ENCODE measurements at regions not wholly inside any gene's neighbourhood (a gene's known extent, or its start where the extent isn't known, plus 50 kb on each side); places are given as distances from the start of the nearest gene placed in this dataset.

- CTCF ChIA-PET = no interaction called here
- Histone ChIP-seq H3K4me3 (ENCODE audit: low read length) (no peak overlapping the region), H3K9me3 (ENCODE audit: control insufficient read depth in 1 of 2, insufficient read depth in 1 of 2, low read length in 2 of 2) (no peaks in the 10 kb centered on the region), H3K36me3 (ENCODE audit: insufficient read depth, low read length) (no peaks in the 10 kb centered on the region), H3K4me1 (ENCODE audit: insufficient read depth, low read length) (no peaks in the 10 kb centered on the region), H3K27ac (ENCODE audit: low read depth in 1 of 2, low read length in 2 of 2) (no peak overlapping the region), H3K27me3 (ENCODE audit: control insufficient read depth in 1 of 2, insufficient read depth in 2 of 2, low read length in 2 of 2) (no peaks in the 10 kb centered on the region)
- no peaks in the 10 kb centered on the region for H3K4me1 Mint-ChIP-seq (ENCODE audit: low read depth)
- H3K4me3 Mint-ChIP-seq = no peak overlapping the region
- ATAC-seq (ENCODE audit: poor library complexity) (no peak), DNase-seq (no peak)
- H3K36me3 Mint-ChIP-seq (ENCODE audit: low read depth) = no peaks in the 10 kb centered on the region
- no peaks in the 10 kb centered on the region for H3K27me3 Mint-ChIP-seq
- POLR2A ChIA-PET = no interaction called here
- no peaks in the 10 kb centered on the region for H3K9me3 Mint-ChIP-seq
- H3K27ac Mint-ChIP-seq = no peak overlapping the region
- intact Hi-C loops (cut with DNase I, micrococcal nuclease) = no loop called here
- no peak for TF ChIP-seq CTCF (IDR thresholded peaks at IDR 0.05)
These were observed 284.5 kb upstream of the DCBLD2 start for GRCh38 chr3:99186016-99186415.

- H3K4me3 ChIP-seq (ENCODE audit: low read length) = no peak overlapping the region
- Mint-ChIP-seq H3K27me3 (no peaks in the 10 kb centered on the region), H3K9me3 (no peaks in the 10 kb centered on the region), H3K4me3 (no peak overlapping the region), H3K27ac (no peak overlapping the region), H3K4me1 (ENCODE audit: low read depth) (no peaks in the 10 kb centered on the region), H3K36me3 (ENCODE audit: low read depth) (no peaks in the 10 kb centered on the region)
- ChIA-PET POLR2A (no interaction called here), CTCF (interaction anchor here (1.0 kb wide), 1 partner anchor 11 kb away, joined by 3 read pairs; no protein-coding TSS in a partner anchor)
- H3K27ac ChIP-seq (ENCODE audit: low read depth in 1 of 2, low read length in 2 of 2) = no peak overlapping the region
- ATAC-seq (ENCODE audit: poor library complexity) (no peak), DNase-seq (no peak)
- no peaks in the 10 kb centered on the region for H3K36me3 ChIP-seq (ENCODE audit: insufficient read depth, low read length)
- H3K4me1 ChIP-seq (ENCODE audit: insufficient read depth, low read length) = no peaks in the 10 kb centered on the region
- TF ChIP-seq CTCF (IDR thresholded peaks at IDR 0.05) = no peak
- H3K9me3 ChIP-seq (ENCODE audit: control insufficient read depth in 1 of 2, insufficient read depth in 1 of 2, low read length in 2 of 2) = peaks cover 0 to 5% of the 10 kb centered on the region in 2 experiments
- H3K27me3 ChIP-seq (ENCODE audit: control insufficient read depth in 1 of 2, insufficient read depth in 2 of 2, low read length in 2 of 2) = no peaks in the 10 kb centered on the region
- intact Hi-C loops (cut with DNase I, micrococcal nuclease) = no loop called here
These were observed 274.9 kb upstream of the DCBLD2 start for GRCh38 chr3:99176169-99176964.

GRCh38 chr3:99175276-99175812, 273.8 kb upstream of the DCBLD2 start:
- DNase-seq (no peak), ATAC-seq (ENCODE audit: poor library complexity) (no peak)
- Histone ChIP-seq H3K4me1 (ENCODE audit: insufficient read depth, low read length) (no peaks in the 10 kb centered on the region), H3K4me3 (ENCODE audit: low read length) (no peak overlapping the region), H3K27me3 (ENCODE audit: control insufficient read depth in 1 of 2, insufficient read depth in 2 of 2, low read length in 2 of 2) (no peaks in the 10 kb centered on the region), H3K9me3 (ENCODE audit: control insufficient read depth in 1 of 2, insufficient read depth in 1 of 2, low read length in 2 of 2) (peaks cover 0 to 11% of the 10 kb centered on the region in 2 experiments), H3K36me3 (ENCODE audit: insufficient read depth, low read length) (no peaks in the 10 kb centered on the region), H3K27ac (ENCODE audit: low read depth in 1 of 2, low read length in 2 of 2) (no peak overlapping the region)
- CTCF ChIA-PET = no interaction called here
- Mint-ChIP-seq H3K27ac (no peak overlapping the region), H3K36me3 (ENCODE audit: low read depth) (no peaks in the 10 kb centered on the region), H3K27me3 (no peaks in the 10 kb centered on the region), H3K4me3 (no peak overlapping the region), H3K9me3 (no peaks in the 10 kb centered on the region), H3K4me1 (ENCODE audit: low read depth) (no peaks in the 10 kb centered on the region)
- intact Hi-C loops (cut with DNase I, micrococcal nuclease) = no loop called here
- POLR2A ChIA-PET = no interaction called here
- TF ChIP-seq CTCF (IDR thresholded peaks at IDR 0.05) = no peak

Data from CD4-positive, alpha-beta T cell (primary cell).